Stimulated activated memory B cell treated with anti-CD40 and anti-IgM and Interleukin-4, amounts not matched to agents 10 μg/mL and 1 μg/mL and 100 μg/mL, for 72 hours (primary cell): ENCODE measurements at regions not wholly inside any gene's neighbourhood (a gene's known extent, or its start where the extent isn't known, plus 50 kb on each side); places are given as distances from the start of the nearest gene placed in this dataset.
"Not testable (repeated sequence)": the region's sequence is repeated elsewhere in the genome, so short reads cannot be mapped to it uniquely, and the experiment has no call there.

Experiments
- ATAC-seq: fragments of 150-1000 bp; cut with Tn5 transposase; 2 replicates; pipeline ENCODE4 v1.10.0; 2021
- H3K27ac Mint-ChIP-seq: one replicate; pipeline ENCODE4 v1.8.0; 2022; ENCODE audit warnings: mild to moderate bottlenecking, mixed read lengths
- H3K27me3 Mint-ChIP-seq: one replicate; pipeline ENCODE4 v1.8.0; 2022; ENCODE audit warnings: mixed read lengths
- H3K36me3 Mint-ChIP-seq: one replicate; pipeline ENCODE4 v1.8.0; 2022; ENCODE audit warnings: mixed read lengths
- H3K4me1 Mint-ChIP-seq: one replicate; pipeline ENCODE4 v1.8.0; 2022; ENCODE audit warnings: mixed read lengths
- H3K4me3 Mint-ChIP-seq: one replicate; pipeline ENCODE4 v1.8.0; 2022; ENCODE audit warnings: mild to moderate bottlenecking, moderate library complexity, mixed read lengths
- H3K9me3 Mint-ChIP-seq: one replicate; pipeline ENCODE4 v1.8.0; 2022; ENCODE audit warnings: mixed read lengths

DNA sequence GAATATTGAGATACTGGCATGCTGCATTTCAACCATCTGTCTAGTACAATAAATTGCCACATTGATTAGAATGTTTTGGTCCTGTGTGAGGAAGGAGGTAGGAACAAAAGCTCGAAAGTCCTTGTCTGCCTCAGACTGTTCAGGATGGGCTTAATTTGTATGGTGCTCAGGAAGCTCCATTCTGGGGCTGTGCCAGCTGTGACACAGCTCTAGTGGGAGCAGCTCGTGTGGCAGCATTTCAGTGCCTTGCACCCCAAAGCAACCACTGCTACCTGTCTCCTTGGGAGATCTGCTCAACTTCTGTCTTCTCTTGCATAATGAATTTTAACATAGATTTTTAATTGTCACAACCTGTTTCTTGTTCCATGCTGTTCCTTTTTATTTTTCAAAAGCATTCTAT is 144.4 kb upstream of the THUMPD2 start:
- Mint-ChIP-seq H3K27ac (no peak overlapping the region), H3K36me3 (no peaks in the 10 kb centered on the region), H3K4me1 (no peaks in the 10 kb centered on the region), H3K4me3 (no peak overlapping the region), H3K9me3 (no peaks in the 10 kb centered on the region), H3K27me3 (peaks cover 15% of the 10 kb centered on the region)
- ATAC-seq = no peak

DNA sequence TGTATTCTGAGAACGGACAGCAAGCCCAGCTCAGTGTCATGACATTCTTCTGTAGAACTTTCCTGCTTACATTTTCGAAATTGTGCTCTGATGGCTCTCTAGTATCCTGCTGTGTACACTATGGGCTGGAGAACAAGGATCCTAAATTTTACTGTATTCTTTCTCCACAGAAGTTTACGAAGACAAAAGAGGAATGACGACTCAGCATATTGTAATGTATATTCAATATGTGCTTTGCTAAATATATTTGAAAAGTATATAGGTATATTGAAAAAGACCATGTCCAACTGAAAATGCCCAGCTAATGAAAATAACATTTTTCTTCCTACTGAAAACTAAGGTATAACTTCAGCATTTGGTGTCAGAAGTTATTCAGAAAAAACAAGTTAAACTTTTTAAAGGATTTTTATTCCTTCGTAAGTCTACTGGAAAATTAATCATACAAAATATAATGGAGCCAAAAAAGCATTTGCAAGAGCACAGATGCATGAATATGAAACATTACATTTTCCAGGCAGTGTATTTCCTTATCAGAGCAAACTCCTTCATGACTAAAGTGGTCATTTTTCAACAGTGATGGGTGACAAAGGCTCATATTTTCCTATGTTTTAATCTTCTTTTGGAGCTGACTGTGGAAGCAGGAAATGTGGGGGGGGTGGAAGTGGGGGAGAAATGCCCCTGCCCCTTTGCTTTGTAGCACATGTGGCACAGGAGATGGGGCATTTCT is 143.8 kb upstream of the THUMPD2 start:
- Mint-ChIP-seq H3K27ac (no peak overlapping the region), H3K9me3 (no peaks in the 10 kb centered on the region), H3K4me1 (no peaks in the 10 kb centered on the region)

DNA sequence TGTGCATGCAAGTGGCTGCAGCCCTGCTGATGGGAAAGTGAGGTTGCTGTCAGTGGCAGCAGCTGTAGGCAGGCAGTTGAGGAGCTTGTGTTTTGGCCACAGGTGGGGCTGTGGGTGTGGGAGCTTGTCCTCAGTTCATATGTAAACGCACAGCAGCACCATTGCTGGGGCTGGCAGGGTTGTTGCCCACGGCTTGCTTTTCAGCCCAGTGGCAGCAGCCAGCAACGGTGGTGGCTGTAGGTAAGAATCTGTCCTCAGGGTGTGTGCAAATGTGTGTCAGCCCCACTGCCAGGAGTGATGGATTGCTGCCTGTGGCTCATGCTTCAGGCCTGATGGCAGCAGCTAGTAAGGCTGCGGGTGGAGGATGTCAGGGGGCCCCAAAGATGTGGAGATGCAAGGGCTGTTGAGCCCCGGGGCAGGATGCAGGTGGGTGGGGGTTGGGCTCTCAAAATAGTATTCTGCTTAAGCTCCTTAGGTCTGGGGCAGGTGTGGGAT is 141.3 kb upstream of the THUMPD2 start:
- H3K9me3 Mint-ChIP-seq = no peaks in the 10 kb centered on the region
- H3K36me3 Mint-ChIP-seq = no peaks in the 10 kb centered on the region
- H3K27me3 Mint-ChIP-seq = peaks cover under 1% of the 10 kb centered on the region
- H3K4me3 Mint-ChIP-seq = no peak overlapping the region
- H3K27ac Mint-ChIP-seq = no peak overlapping the region
- ATAC-seq = no peak
- no peaks in the 10 kb centered on the region for H3K4me1 Mint-ChIP-seq

More for the DNA sequence above, 143.8 kb upstream of the THUMPD2 start:
- H3K36me3 Mint-ChIP-seq = no peaks in the 10 kb centered on the region
- peaks cover 15% of the 10 kb centered on the region for H3K27me3 Mint-ChIP-seq
- H3K4me3 Mint-ChIP-seq = no peak overlapping the region
- ATAC-seq = no peak

DNA sequence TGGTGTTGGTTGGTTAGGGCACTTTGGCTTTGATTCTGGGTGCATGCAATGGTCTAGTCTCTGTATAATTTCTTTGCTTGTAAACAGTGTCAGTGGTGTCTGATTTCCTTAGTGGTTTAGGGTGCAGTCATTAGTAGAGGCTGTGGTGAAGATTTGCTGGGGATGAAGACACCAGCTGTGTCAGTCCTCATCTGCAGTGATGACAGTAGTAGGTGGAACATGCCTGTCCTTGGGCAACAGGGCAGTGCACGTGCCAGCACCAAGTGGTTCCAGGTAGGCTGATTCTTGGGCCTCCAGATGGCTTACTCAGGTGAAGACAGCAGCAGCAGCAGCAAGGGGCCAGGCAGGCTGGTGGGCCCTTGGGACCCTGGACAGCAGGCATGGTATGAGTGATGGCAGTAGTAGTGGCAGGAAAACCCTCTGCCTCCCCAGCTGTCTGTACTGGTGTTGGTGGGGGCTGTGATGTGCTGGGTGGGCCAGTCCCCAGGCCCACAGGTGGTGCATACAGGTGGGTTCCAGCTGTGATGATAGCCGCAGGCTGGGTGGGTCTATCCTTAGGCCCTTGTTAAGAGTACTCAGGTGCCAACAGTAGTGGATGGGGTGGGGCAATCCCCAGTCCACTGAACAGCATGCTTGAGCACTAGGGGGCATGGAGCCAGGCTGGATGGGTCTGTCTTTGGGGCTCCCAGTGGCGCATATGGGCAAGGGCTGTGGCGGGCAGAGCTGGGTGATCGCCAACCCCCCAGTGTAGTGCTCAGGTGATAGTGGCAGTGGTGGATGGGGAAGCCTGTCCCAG is 140.7 kb upstream of the THUMPD2 start:
- H3K27me3 Mint-ChIP-seq = no peaks in the 10 kb centered on the region
- H3K36me3 Mint-ChIP-seq = no peaks in the 10 kb centered on the region
- no peaks in the 10 kb centered on the region for H3K4me1 Mint-ChIP-seq
- H3K9me3 Mint-ChIP-seq = no peaks in the 10 kb centered on the region
- ATAC-seq = peak; percentile 38
- H3K4me3 Mint-ChIP-seq = no peak overlapping the region
- no peak overlapping the region for H3K27ac Mint-ChIP-seq

DNA sequence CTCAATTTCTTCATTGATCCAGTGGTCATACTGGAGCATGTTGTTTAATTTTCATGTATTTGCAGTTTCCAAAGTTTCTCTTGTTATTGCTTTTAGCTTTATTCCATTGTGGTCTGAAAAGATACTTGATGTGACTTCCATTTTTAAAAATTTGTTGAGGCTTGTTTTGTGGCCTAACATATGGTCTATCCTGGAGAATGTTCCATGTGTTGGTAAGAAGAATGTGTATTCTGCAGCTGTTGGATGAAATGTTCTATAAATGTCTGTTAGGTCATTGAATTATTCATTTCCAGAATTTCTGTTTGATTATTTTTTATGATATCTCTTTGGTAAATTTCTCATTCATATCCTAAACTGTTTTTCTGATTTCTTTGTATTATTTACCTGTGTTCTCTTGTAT is 139.8 kb upstream of the THUMPD2 start:
- Mint-ChIP-seq H3K27ac (no peak overlapping the region), H3K27me3 (no peaks in the 10 kb centered on the region), H3K4me3 (no peak overlapping the region), H3K36me3 (no peaks in the 10 kb centered on the region), H3K9me3 (no peaks in the 10 kb centered on the region), H3K4me1 (no peaks in the 10 kb centered on the region)
- no peak for ATAC-seq

DNA sequence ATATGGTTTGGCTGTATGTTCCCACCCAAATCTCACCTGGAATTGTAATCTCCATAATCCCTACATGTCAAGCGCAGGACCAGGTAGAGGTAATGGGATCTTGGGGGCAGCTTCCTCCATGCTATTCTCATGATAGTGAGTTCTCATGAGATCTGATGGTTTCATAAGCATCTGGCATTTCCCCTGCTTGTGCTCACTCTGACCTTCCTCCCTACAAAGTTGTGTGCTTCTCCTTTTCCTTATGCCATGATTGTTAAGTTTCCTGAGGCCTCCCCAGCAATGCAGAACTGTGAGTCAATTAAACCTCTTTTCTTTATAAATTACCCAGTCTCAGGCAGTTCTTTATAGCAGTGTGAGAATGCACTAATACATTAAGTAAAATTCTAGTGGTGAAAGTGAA is 138.3 kb upstream of the THUMPD2 start:
- not testable (repeated sequence) for H3K4me1 Mint-ChIP-seq, H3K27me3 Mint-ChIP-seq, H3K4me3 Mint-ChIP-seq, H3K36me3 Mint-ChIP-seq, ATAC-seq, H3K9me3 Mint-ChIP-seq, H3K27ac Mint-ChIP-seq

DNA sequence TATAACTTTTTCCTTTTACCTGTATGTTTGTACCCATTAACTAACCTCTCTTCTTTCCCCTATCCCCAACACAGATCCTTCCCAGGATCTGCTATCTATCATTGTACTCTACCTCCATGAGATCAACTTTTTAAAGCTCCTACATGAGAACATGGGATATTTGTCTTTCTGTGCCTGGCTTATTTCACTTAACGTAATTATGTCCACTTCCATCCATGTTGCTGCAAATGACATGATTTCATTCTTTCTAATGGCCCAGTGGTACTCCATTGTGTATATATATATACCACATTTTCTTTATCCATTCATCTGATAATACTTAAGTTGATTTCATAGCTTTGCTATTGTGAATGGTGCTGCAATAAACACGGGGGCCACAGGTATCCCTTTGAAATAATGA is 135.9 kb upstream of the THUMPD2 start:
- Mint-ChIP-seq H3K4me1 (no peaks in the 10 kb centered on the region), H3K27ac (no peak overlapping the region), H3K27me3 (peaks cover 12% of the 10 kb centered on the region), H3K4me3 (no peak overlapping the region), H3K9me3 (no peaks in the 10 kb centered on the region), H3K36me3 (no peaks in the 10 kb centered on the region)
- ATAC-seq = no peak

DNA sequence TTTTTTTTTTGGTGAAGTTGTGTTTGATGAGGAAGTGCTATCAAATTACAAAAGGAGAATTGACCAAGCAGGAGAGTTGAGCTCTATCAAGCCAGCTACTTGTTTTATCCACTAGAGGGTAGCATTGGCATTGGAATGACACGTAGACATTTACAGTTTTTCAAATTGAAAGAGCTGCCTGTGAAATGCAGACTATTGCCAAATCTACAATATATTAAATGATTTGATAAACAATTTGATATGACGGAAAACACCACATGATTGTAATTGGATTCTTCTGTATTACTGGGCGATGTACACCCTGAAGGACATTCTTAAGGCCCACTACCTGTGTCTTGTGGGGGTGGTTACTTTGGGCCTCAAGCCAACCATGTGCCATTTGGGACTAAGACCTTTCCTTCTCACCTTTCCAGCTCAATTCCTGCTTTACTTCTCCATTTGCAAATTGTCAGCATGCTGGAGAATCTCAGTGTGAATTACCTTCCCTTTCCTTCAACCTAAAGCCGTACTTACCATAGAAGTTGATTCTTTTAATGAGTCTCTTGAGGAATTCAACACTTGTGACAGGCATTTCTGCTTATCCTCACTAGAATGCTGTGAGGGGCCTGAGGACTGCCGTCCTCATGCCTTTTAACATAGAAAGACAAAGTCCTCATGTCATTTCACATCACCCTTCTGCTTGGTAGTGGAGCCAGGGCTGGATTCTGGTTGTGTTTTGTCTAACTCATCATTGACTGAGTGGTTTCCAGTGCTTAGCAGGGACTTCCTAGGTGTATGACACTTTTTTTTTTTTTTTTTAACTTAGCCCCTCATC is 134.8 kb upstream of the THUMPD2 start:
- H3K36me3 Mint-ChIP-seq = no peaks in the 10 kb centered on the region
- peaks cover 21% of the 10 kb centered on the region for H3K27me3 Mint-ChIP-seq
- no peaks in the 10 kb centered on the region for H3K9me3 Mint-ChIP-seq
- H3K4me1 Mint-ChIP-seq = no peaks in the 10 kb centered on the region
- ATAC-seq = no peak
- no peak overlapping the region for H3K4me3 Mint-ChIP-seq
- H3K27ac Mint-ChIP-seq = no peak overlapping the region

DNA sequence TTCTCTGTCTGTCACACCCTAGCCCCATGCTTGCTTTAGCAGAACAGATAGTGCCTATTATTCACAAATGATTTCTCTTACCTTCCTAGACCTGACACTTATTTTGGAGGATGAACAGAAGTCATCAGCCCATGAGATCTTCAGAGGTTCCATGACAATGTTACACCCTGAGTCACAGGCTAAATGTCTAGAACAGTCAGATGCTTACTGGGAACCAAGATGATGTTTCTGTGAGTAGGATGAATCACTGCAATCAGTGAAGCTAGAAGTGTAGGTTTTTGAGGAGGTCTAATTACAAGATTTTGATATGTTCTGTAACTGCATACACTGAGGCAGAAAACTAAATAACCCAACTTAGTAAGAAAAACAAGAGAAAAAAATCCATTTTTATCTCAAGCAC is 123.0 kb upstream of the THUMPD2 start:
- no peak overlapping the region for H3K4me3 Mint-ChIP-seq
- no peaks in the 10 kb centered on the region for H3K9me3 Mint-ChIP-seq
- no peaks in the 10 kb centered on the region for H3K4me1 Mint-ChIP-seq
- no peak for ATAC-seq
- no peaks in the 10 kb centered on the region for H3K36me3 Mint-ChIP-seq
- H3K27me3 Mint-ChIP-seq = peaks cover 18% of the 10 kb centered on the region
- no peak overlapping the region for H3K27ac Mint-ChIP-seq

DNA sequence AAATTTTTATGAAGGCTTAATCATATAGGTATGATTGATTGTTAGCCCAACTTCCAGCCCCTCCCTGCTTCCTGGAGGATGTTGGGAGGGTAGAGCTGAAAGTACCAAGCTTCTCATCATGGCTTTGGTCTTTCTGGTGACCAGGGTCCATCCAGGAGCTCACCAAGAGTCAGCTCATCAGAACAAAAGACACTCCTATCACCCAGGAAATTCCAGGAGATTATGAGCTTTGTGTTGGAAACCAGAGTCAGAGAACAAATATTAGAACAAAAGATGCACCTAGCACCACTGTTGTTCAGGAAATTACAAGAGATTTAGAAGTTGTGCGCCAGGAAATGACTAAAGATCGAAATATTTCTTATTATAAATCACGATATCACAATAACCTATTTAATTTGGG is 119.9 kb upstream of the THUMPD2 start:
- ATAC-seq = no peak
- H3K27ac Mint-ChIP-seq = no peak overlapping the region
- H3K27me3 Mint-ChIP-seq = peaks cover 17% of the 10 kb centered on the region
- H3K9me3 Mint-ChIP-seq = no peaks in the 10 kb centered on the region
- H3K4me3 Mint-ChIP-seq = no peak overlapping the region
- H3K36me3 Mint-ChIP-seq = no peaks in the 10 kb centered on the region
- no peaks in the 10 kb centered on the region for H3K4me1 Mint-ChIP-seq

DNA sequence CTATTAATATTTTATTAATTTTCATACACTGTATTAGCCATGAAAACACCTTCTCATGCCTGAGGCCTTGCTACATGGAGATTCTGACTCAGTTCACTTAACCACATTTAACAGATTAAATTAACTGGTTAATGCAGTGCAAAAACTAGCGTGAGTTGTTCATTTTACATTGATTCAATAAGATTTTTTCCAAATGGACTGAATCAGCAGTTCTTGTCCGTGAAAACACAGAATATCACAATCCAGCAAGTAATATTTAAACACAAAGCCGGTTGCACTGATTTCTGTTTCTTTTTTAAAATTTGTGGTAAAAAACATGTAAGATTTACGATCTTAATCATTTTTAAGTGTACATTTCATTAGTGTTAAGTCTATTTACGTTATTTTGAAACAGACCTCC is 118.2 kb upstream of the THUMPD2 start:
- no peak overlapping the region for H3K4me3 Mint-ChIP-seq
- H3K36me3 Mint-ChIP-seq = no peaks in the 10 kb centered on the region
- H3K4me1 Mint-ChIP-seq = no peaks in the 10 kb centered on the region
- no peak overlapping the region for H3K27ac Mint-ChIP-seq
- no peaks in the 10 kb centered on the region for H3K9me3 Mint-ChIP-seq
- no peak for ATAC-seq
- H3K27me3 Mint-ChIP-seq = peaks cover 8% of the 10 kb centered on the region

DNA sequence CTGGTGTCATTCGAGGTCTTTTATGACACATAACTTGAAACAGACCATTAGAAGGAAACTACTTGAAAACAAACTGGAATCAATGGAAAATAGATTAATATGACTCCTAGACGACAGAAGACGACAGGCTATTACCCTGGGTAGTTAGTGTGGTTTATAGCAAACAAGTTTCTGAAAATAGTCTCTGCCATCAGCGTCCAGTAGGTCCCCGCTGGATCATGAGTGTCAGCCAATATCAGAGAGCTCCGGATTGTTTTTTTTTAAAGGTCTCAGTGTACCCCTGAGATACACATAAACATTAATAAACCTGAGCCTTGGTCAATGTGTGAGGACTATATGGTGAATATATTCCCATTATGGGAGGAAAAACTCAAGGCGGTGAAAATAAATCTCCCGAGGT is 115.0 kb upstream of the THUMPD2 start:
- H3K36me3 Mint-ChIP-seq = no peaks in the 10 kb centered on the region
- H3K27ac Mint-ChIP-seq = no peak overlapping the region
- H3K4me1 Mint-ChIP-seq = no peaks in the 10 kb centered on the region
- ATAC-seq = no peak
- H3K4me3 Mint-ChIP-seq = no peak overlapping the region
- peaks cover 8% of the 10 kb centered on the region for H3K27me3 Mint-ChIP-seq
- no peaks in the 10 kb centered on the region for H3K9me3 Mint-ChIP-seq

DNA sequence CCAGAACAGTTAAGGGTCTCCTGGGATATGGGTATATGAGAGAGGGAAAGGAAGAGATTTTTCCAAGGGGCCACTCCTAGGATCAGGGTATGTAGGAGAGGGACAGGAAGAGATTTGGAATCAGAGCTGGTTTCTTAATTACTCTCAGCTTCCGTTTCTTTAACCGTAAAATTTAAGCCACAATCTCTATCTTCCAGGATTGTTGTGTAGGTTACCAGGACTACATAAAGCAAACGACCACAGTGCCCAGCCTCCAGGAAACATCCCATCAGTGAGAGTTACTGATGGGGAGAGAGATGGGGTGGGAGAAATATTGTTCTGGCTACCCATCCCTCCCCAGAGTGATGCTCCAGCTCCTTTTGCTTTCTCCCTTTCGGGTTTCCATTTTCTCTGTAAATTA is 114.6 kb upstream of the THUMPD2 start:
- Mint-ChIP-seq H3K36me3 (no peaks in the 10 kb centered on the region), H3K9me3 (no peaks in the 10 kb centered on the region), H3K4me3 (no peak overlapping the region), H3K27ac (no peak overlapping the region), H3K27me3 (peaks cover 8% of the 10 kb centered on the region), H3K4me1 (no peaks in the 10 kb centered on the region)
- no peak for ATAC-seq

DNA sequence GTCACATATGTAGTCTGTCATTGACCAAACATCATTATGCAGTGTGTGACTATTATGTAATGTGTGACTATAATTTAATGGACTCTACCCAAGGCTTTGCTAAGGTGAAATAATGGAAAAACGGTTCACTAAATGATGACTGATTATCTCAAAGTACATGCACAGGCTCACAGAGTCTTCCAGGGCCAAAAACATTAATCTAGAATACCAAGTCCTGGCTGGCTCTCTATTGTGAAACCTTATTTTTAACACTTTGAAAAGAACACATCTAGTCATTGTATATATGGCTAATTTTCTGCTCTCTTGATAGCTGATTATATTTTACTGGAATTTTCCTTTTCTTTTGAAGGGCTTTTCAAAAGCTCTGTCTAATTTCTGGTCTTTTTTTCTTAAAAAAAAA is 102.9 kb upstream of the THUMPD2 start:
- no peak for ATAC-seq
- Mint-ChIP-seq H3K36me3 (peaks cover 5% of the 10 kb centered on the region), H3K27ac (no peak overlapping the region), H3K4me1 (no peaks in the 10 kb centered on the region), H3K4me3 (no peak overlapping the region), H3K27me3 (peaks cover 5% of the 10 kb centered on the region), H3K9me3 (peaks cover 3% of the 10 kb centered on the region)

DNA sequence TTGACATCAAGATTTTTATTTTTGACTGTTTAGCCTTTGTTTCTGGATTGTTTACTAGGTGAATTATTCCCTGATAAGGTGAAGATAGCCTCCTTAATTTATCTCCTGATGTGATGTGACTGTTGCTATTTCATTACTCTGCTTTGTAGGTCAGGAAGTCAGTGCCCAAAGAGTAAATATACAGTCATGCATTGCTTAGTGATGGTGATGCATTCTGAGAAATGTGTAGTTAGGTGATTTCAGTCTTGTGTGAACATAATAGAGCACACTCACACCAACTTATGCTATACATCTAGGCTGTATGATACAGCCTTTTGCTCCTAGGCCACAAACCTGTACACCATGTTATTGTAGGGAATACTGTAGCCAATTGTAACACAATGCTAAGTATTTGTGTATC is 102.4 kb upstream of the THUMPD2 start:
- peaks cover 9% of the 10 kb centered on the region for H3K27me3 Mint-ChIP-seq
- no peak for ATAC-seq
- H3K27ac Mint-ChIP-seq = no peak overlapping the region
- H3K36me3 Mint-ChIP-seq = peaks cover 5% of the 10 kb centered on the region
- H3K4me3 Mint-ChIP-seq = no peak overlapping the region
- no peaks in the 10 kb centered on the region for H3K4me1 Mint-ChIP-seq
- H3K9me3 Mint-ChIP-seq = peaks cover 3% of the 10 kb centered on the region
